ENCODE measurements at regions not wholly inside any gene's neighbourhood (a gene's known extent, or its start where the extent isn't known, plus 50 kb on each side); places are given as distances from the start of the nearest gene placed in this dataset.

GRCh38 chr22:27297125-27297524, 504.4 kb downstream of the MN1 start:
- no peak overlapping the region for H3K9ac ChIP-seq (ENCODE audit: low read length)
- H3K27me3 ChIP-seq (ENCODE audit: control insufficient read depth in 1 of 2, insufficient read depth in 2 of 2, low read length in 2 of 2): peaks cover 0 to 22% of the 10 kb centered on the region in 2 donors
- no peaks in the 10 kb centered on the region for H3K36me3 ChIP-seq (ENCODE audit: insufficient read depth, low read length)
- H3K9me3 ChIP-seq (ENCODE audit: low read length): no peaks in the 10 kb centered on the region
- H3K4me1 ChIP-seq (ENCODE audit: insufficient read depth, low read length): peaks cover 4% of the 10 kb centered on the region
- H3K4me3 ChIP-seq (ENCODE audit: low read depth in 1 of 2, low read length in 2 of 2): no peak overlapping the region
- H3K27ac ChIP-seq (ENCODE audit: low read depth, low read length): no peak overlapping the region

- Histone ChIP-seq H3K27ac (ENCODE audit: low read depth, low read length) (no peak overlapping the region), H3K9me3 (ENCODE audit: low read length) (no peaks in the 10 kb centered on the region), H3K4me3 (ENCODE audit: low read depth in 1 of 2, low read length in 2 of 2) (no peak overlapping the region), H3K4me1 (ENCODE audit: insufficient read depth, low read length) (peaks cover 4% of the 10 kb centered on the region), H3K27me3 (ENCODE audit: control insufficient read depth in 1 of 2, insufficient read depth in 2 of 2, low read length in 2 of 2) (peaks cover 0 to 18% of the 10 kb centered on the region in 2 donors), H3K36me3 (ENCODE audit: insufficient read depth, low read length) (no peaks in the 10 kb centered on the region), H3K9ac (ENCODE audit: low read length) (no peak overlapping the region)
Observed at GRCh38 chr22:27298332-27298731, 503.2 kb downstream of the MN1 start.

GRCh38 chr22:27298742-27299141, 502.8 kb downstream of the MN1 start:
- Histone ChIP-seq H3K27ac (ENCODE audit: low read depth, low read length) (no peak overlapping the region), H3K36me3 (ENCODE audit: insufficient read depth, low read length) (no peaks in the 10 kb centered on the region), H3K4me3 (ENCODE audit: low read depth in 1 of 2, low read length in 2 of 2) (no peak overlapping the region), H3K9me3 (ENCODE audit: low read length) (no peaks in the 10 kb centered on the region), H3K4me1 (ENCODE audit: insufficient read depth, low read length) (peaks cover 4% of the 10 kb centered on the region), H3K27me3 (ENCODE audit: control insufficient read depth in 1 of 2, insufficient read depth in 2 of 2, low read length in 2 of 2) (peaks cover 0 to 18% of the 10 kb centered on the region in 2 donors), H3K9ac (ENCODE audit: low read length) (no peak overlapping the region)

- Histone ChIP-seq H3K9ac (ENCODE audit: low read length) (no peak overlapping the region), H3K4me3 (ENCODE audit: low read depth in 1 of 2, low read length in 2 of 2) (no peak overlapping the region), H3K36me3 (ENCODE audit: insufficient read depth, low read length) (no peaks in the 10 kb centered on the region), H3K9me3 (ENCODE audit: low read length) (no peaks in the 10 kb centered on the region), H3K4me1 (ENCODE audit: insufficient read depth, low read length) (peaks cover 4% of the 10 kb centered on the region), H3K27me3 (ENCODE audit: control insufficient read depth in 1 of 2, insufficient read depth in 2 of 2, low read length in 2 of 2) (peaks cover 0 to 18% of the 10 kb centered on the region in 2 donors), H3K27ac (ENCODE audit: low read depth, low read length) (no peak overlapping the region)
Observed at GRCh38 chr22:27299181-27300085, 502.1 kb downstream of the MN1 start.

GRCh38 chr22:27300536-27301285, 500.8 kb downstream of the MN1 start:
- no peak overlapping the region for H3K4me3 ChIP-seq (ENCODE audit: low read depth in 1 of 2, low read length in 2 of 2)

GRCh38 chr22:27302501-27302900, 499.1 kb downstream of the MN1 start:
- Histone ChIP-seq H3K9ac (ENCODE audit: low read length) (no peak overlapping the region), H3K27ac (ENCODE audit: low read depth, low read length) (no peak overlapping the region), H3K36me3 (ENCODE audit: insufficient read depth, low read length) (no peaks in the 10 kb centered on the region), H3K4me1 (ENCODE audit: insufficient read depth, low read length) (peaks cover 4% of the 10 kb centered on the region), H3K9me3 (ENCODE audit: low read length) (no peaks in the 10 kb centered on the region), H3K4me3 (ENCODE audit: low read depth in 1 of 2, low read length in 2 of 2) (no peak overlapping the region), H3K27me3 (ENCODE audit: control insufficient read depth in 1 of 2, insufficient read depth in 2 of 2, low read length in 2 of 2) (peaks cover 0 to 12% of the 10 kb centered on the region in 2 donors)

More at GRCh38 chr22:27300536-27301285, 500.8 kb downstream of the MN1 start:
- Histone ChIP-seq H3K27me3 (ENCODE audit: control insufficient read depth in 1 of 2, insufficient read depth in 2 of 2, low read length in 2 of 2) (peaks cover 0 to 18% of the 10 kb centered on the region in 2 donors), H3K36me3 (ENCODE audit: insufficient read depth, low read length) (no peaks in the 10 kb centered on the region), H3K9me3 (ENCODE audit: low read length) (no peaks in the 10 kb centered on the region), H3K9ac (ENCODE audit: low read length) (no peak overlapping the region), H3K4me1 (ENCODE audit: insufficient read depth, low read length) (peaks cover 4% of the 10 kb centered on the region), H3K27ac (ENCODE audit: low read depth, low read length) (no peak overlapping the region)

GRCh38 chr22:27303718-27304117, 497.8 kb downstream of the MN1 start:
- H3K36me3 ChIP-seq (ENCODE audit: insufficient read depth, low read length): no peaks in the 10 kb centered on the region
- peaks cover 4% of the 10 kb centered on the region for H3K4me1 ChIP-seq (ENCODE audit: insufficient read depth, low read length)
- H3K9me3 ChIP-seq (ENCODE audit: low read length): no peaks in the 10 kb centered on the region
- H3K4me3 ChIP-seq (ENCODE audit: low read depth in 1 of 2, low read length in 2 of 2): no peak overlapping the region
- H3K9ac ChIP-seq (ENCODE audit: low read length): no peak overlapping the region
- peaks cover 0 to 6% of the 10 kb centered on the region in 2 donors for H3K27me3 ChIP-seq (ENCODE audit: control insufficient read depth in 1 of 2, insufficient read depth in 2 of 2, low read length in 2 of 2)
- no peak overlapping the region for H3K27ac ChIP-seq (ENCODE audit: low read depth, low read length)

GRCh38 chr22:27306771-27307170, 494.8 kb downstream of the MN1 start:
- no peaks in the 10 kb centered on the region for H3K9me3 ChIP-seq (ENCODE audit: low read length)
- H3K27me3 ChIP-seq (ENCODE audit: control insufficient read depth in 1 of 2, insufficient read depth in 2 of 2, low read length in 2 of 2): peaks cover 0 to 5% of the 10 kb centered on the region in 2 donors
- H3K36me3 ChIP-seq (ENCODE audit: insufficient read depth, low read length): no peaks in the 10 kb centered on the region
- no peak overlapping the region for H3K4me3 ChIP-seq (ENCODE audit: low read depth in 1 of 2, low read length in 2 of 2)
- no peak overlapping the region for H3K9ac ChIP-seq (ENCODE audit: low read length)
- no peaks in the 10 kb centered on the region for H3K4me1 ChIP-seq (ENCODE audit: insufficient read depth, low read length)
- no peak overlapping the region for H3K27ac ChIP-seq (ENCODE audit: low read depth, low read length)

- Histone ChIP-seq H3K4me3 (ENCODE audit: low read depth in 1 of 2, low read length in 2 of 2) (no peak overlapping the region), H3K36me3 (ENCODE audit: insufficient read depth, low read length) (no peaks in the 10 kb centered on the region), H3K27ac (ENCODE audit: low read depth, low read length) (no peak overlapping the region), H3K9me3 (ENCODE audit: low read length) (no peaks in the 10 kb centered on the region), H3K9ac (ENCODE audit: low read length) (no peak overlapping the region), H3K4me1 (ENCODE audit: insufficient read depth, low read length) (peaks cover 1% of the 10 kb centered on the region), H3K27me3 (ENCODE audit: control insufficient read depth in 1 of 2, insufficient read depth in 2 of 2, low read length in 2 of 2) (peaks cover 0 to 5% of the 10 kb centered on the region in 2 donors)
Observed at GRCh38 chr22:27307545-27308247, 493.9 kb downstream of the MN1 start.

GRCh38 chr22:27308513-27308912, 493.0 kb downstream of the MN1 start:
- Histone ChIP-seq H3K27ac (ENCODE audit: low read depth, low read length) (no peak overlapping the region), H3K36me3 (ENCODE audit: insufficient read depth, low read length) (no peaks in the 10 kb centered on the region), H3K27me3 (ENCODE audit: control insufficient read depth in 1 of 2, insufficient read depth in 2 of 2, low read length in 2 of 2) (peaks cover 0 to 12% of the 10 kb centered on the region in 2 donors)

GRCh38 chr22:27309697-27310096, 491.9 kb downstream of the MN1 start:
- Histone ChIP-seq H3K36me3 (ENCODE audit: insufficient read depth, low read length) (no peaks in the 10 kb centered on the region), H3K9ac (ENCODE audit: low read length) (no peak overlapping the region), H3K4me3 (ENCODE audit: low read depth in 1 of 2, low read length in 2 of 2) (no peak overlapping the region), H3K27me3 (ENCODE audit: control insufficient read depth in 1 of 2, insufficient read depth in 2 of 2, low read length in 2 of 2) (peaks cover 7 to 12% of the 10 kb centered on the region in 2 donors), H3K27ac (ENCODE audit: low read depth, low read length) (no peak overlapping the region), H3K9me3 (ENCODE audit: low read length) (no peaks in the 10 kb centered on the region), H3K4me1 (ENCODE audit: insufficient read depth, low read length) (peaks cover 6% of the 10 kb centered on the region)

More at GRCh38 chr22:27308513-27308912, 493.0 kb downstream of the MN1 start:
- no peak overlapping the region for H3K4me3 ChIP-seq (ENCODE audit: low read depth in 1 of 2, low read length in 2 of 2)
- no peaks in the 10 kb centered on the region for H3K9me3 ChIP-seq (ENCODE audit: low read length)
- peaks cover 6% of the 10 kb centered on the region for H3K4me1 ChIP-seq (ENCODE audit: insufficient read depth, low read length)
- H3K9ac ChIP-seq (ENCODE audit: low read length): no peak overlapping the region

Measured in muscle layer of colon (tissue), 2 donors.